Keratinocyte (primary cell): ENCODE measurements at regions not wholly inside any gene's neighbourhood (a gene's known extent, or its start where the extent isn't known, plus 50 kb on each side); places are given as distances from the start of the nearest gene placed in this dataset.

Experiments used
- EZH2 ChIP-seq: IDR thresholded peaks from one replicate; pipeline ENCODE4 v1.6.1; 2012; ENCODE audit warnings: inconsistent platforms, mild to moderate bottlenecking, low read length, moderate library complexity
- TF ChIP-seq, protein P1 (sequence below), 3 experiments: IDR thresholded peaks in 1 of 3; conservative IDR thresholded peaks in 1 of 3; optimal IDR thresholded peaks in 1 of 3; 2 replicates in 2 of 3; 3 replicates in 1 of 3; pipeline versions ENCODE3 to v1.5.1; 2011; ENCODE audit warnings: low read length in 3 of 3, mild to moderate bottlenecking in 3 of 3, moderate library complexity in 2 of 3, control low read depth in 1 of 3, inconsistent platforms in 1 of 3; ENCODE audit not compliant: insufficient read depth in 2 of 3; ENCODE audit errors: extremely low read depth in 1 of 3

DNA sequence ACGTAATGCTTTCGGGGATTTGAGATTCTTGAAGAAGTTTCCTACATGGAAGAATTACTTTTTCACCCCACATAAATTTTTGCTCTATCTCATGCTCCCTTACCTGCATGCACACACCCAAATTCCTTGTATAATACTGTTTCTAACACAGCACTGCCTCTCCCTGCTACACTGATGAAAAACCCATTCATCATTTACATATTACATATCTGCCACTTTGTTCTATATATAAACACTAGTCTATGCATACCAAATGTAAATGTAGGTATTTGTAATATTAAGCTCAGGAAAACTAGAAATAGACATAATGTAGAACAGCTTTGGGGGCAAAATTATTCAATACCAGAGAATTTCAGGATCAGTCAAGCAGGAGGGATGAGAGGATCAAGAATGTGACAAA lies 182.6 kb upstream of the SEMA6D start:
- TF ChIP-seq, protein P1, sequence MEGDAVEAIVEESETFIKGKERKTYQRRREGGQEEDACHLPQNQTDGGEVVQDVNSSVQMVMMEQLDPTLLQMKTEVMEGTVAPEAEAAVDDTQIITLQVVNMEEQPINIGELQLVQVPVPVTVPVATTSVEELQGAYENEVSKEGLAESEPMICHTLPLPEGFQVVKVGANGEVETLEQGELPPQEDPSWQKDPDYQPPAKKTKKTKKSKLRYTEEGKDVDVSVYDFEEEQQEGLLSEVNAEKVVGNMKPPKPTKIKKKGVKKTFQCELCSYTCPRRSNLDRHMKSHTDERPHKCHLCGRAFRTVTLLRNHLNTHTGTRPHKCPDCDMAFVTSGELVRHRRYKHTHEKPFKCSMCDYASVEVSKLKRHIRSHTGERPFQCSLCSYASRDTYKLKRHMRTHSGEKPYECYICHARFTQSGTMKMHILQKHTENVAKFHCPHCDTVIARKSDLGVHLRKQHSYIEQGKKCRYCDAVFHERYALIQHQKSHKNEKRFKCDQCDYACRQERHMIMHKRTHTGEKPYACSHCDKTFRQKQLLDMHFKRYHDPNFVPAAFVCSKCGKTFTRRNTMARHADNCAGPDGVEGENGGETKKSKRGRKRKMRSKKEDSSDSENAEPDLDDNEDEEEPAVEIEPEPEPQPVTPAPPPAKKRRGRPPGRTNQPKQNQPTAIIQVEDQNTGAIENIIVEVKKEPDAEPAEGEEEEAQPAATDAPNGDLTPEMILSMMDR (optimal IDR thresholded peaks at IDR 0.05 in 1 of 3, IDR thresholded peaks at IDR 0.05 in 1 of 3, conservative IDR thresholded peaks at IDR 0.05 in 1 of 3; ENCODE audit: extremely low read depth in 1 of 3, insufficient read depth in 2 of 3, low read length in 3 of 3): no peak
- TF ChIP-seq EZH2: no peak
